GM13977 (cell line): ENCODE measurements at regions not wholly inside any gene's neighbourhood (a gene's known extent, or its start where the extent isn't known, plus 50 kb on each side); places are given as distances from the start of the nearest gene placed in this dataset.

Experiments used
- DNase-seq: peaks from one replicate; pipeline ENCODE4 v3.0.0; 2012; ENCODE audit warnings: low spot score
- in situ Hi-C: fragments of 300-500 bp; cut with MboI; formaldehyde crosslinking; loops from one replicate; pipeline ENCODE4 v1.12.0; 2022; ENCODE audit warnings: low sequenced_read_pairs, low pct_unique_long_range_greater_than_20kb, mixed read lengths, inconsistent platforms; ENCODE audit not compliant: unreplicated experiment
- TF ChIP-seq, protein P1 (sequence below): IDR thresholded peaks from 2 replicates; pipeline ENCODE4 v1.5.1; 2012; ENCODE audit warnings: mild to moderate bottlenecking, control low read depth; ENCODE audit not compliant: insufficient read depth; ENCODE audit errors: extremely low read depth, missing control alignments

DNA sequence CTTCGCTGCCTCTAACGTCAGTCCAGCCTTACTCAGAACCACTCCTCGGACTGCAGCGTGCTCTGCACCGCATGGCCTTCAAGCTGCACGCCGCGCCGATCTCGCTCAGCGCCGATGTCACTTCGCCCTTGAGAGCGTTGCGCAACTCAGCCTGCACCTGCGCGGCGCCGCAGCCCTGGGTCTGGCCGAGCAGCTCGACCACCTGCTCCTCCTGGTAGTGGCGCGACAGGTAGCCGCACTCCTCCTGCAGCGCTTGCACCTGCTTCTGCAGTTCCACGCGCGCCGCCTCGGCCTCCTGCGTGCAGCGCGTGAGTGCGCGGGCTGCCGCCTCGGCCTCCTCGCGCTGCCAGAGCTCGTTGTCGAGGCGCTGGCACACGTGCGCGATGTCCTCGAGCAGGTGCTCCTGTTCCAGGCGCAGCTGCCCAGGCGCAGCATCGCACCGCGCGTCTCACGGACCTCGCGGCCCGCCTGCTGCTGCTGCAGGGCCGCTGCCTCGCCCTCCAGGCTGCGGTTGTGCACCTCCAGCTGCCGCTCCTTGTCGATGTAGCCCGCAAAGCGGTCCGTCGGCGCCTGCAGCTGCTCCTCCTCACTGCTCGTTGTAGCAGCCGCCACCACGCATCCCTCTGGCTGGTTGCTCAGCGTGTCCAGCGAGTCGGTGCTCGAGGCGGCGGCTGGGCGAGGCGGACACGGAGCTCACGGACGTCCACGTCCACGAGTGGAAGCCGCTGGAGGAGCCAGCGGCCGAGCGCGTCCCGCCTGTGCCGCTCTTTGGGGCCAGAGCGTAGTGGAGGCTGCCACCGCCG lies 380.6 kb upstream of the CHD6 start:
- TF ChIP-seq, protein P1, sequence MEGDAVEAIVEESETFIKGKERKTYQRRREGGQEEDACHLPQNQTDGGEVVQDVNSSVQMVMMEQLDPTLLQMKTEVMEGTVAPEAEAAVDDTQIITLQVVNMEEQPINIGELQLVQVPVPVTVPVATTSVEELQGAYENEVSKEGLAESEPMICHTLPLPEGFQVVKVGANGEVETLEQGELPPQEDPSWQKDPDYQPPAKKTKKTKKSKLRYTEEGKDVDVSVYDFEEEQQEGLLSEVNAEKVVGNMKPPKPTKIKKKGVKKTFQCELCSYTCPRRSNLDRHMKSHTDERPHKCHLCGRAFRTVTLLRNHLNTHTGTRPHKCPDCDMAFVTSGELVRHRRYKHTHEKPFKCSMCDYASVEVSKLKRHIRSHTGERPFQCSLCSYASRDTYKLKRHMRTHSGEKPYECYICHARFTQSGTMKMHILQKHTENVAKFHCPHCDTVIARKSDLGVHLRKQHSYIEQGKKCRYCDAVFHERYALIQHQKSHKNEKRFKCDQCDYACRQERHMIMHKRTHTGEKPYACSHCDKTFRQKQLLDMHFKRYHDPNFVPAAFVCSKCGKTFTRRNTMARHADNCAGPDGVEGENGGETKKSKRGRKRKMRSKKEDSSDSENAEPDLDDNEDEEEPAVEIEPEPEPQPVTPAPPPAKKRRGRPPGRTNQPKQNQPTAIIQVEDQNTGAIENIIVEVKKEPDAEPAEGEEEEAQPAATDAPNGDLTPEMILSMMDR, result no peak
- DNase-seq, result no peak
- in situ Hi-C loops, result no loop called here

DNA sequence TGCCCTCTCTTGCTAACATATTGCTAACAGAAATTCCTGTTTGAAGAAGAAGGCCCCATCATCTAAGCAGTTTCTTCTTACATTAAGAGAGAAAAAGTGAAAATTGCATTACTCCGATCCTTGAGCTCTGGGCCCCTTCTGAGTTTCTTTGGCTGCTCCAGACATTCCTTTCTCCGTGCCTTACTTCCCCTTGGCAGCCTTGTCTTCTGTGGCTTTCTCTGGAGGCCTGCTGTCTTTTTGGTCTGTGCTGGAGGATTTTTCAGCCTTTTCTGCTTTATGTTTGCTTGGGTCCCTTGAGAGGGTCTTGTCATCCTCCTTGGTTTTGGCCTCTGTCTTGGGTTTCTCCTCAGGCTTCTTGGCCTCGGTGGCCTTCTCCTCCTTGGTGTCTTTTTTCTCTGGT lies 378.8 kb upstream of the CHD6 start:
- no peak for DNase-seq
- in situ Hi-C loops, result no loop called here
- TF ChIP-seq, protein P1, result no peak

- in situ Hi-C loops, result no loop called here
- DNase-seq, result no peak
- TF ChIP-seq, protein P1, result no peak
Measured at GRCh38 chr20:41992481-41992880, 374.3 kb upstream of the CHD6 start.

DNA sequence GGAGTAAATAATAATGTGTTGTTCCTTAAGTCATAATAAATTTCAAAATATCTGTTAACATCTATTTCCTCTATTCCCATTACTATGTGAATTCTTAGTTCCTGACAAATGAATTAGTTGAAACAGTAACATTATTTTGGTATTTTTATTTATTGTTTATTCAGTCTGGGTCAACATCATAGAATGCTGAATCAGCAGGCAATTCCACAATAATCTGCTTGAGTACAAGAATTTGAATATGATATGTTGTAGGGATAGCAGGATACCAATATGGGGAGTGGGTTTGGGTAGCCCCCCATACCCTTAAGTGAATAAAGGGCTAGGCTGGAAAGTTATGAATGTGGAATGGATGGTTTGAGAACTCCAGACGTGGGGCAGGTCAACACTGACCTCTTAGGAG lies 373.2 kb upstream of the CHD6 start:
- no peak for DNase-seq
- TF ChIP-seq, protein P1, result no peak
- in situ Hi-C loops, result no loop called here

DNA sequence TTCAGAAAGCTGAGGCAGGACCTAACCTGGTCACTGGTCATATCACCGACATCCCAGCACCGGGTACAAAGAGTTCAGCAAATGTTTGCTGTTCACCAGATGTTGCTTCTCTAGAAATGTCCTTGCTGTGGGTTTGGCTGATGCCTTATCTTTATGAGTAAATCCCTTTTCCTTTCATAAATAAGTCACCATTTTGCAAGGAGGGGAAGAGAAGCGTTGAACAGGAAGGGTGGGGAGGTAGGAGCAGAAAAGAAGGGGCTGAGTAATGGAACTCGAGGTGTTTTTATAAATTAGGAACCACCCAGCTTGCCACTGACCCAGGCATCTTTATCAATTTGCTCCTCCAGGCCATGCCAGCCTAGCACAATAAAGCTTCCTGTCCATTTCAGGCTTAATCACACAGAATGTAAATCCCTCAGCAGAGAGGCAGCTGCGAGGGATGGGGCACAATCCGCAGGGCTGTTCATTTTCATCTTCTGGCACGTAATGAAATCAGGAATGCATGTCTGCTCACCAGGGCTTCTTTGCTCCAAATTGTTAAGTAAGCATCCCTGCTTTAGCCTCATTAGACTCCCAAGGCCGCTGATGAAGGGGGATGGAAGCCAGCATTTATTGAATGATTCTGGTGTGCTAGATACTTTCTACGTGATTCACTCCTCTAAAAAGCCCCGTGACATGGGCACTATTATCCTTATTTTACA lies 371.9 kb upstream of the CHD6 start:
- TF ChIP-seq, protein P1, result no peak
- no peak for DNase-seq
- in situ Hi-C loops, result no loop called here

GRCh38 chr20:41989039-41989679 lies 371.0 kb upstream of the CHD6 start:
- TF ChIP-seq, protein P1, result no peak
- DNase-seq, result no peak
- in situ Hi-C loops, result no loop called here
